Stomach (tissue), 8 donors: ENCODE measurements at regions not wholly inside any gene's neighbourhood (a gene's known extent, or its start where the extent isn't known, plus 50 kb on each side); places are given as distances from the start of the nearest gene placed in this dataset.

Experiments
- DNase-seq, 2 donors: peaks; one replicate each; pipeline versions ENCODE4 v3.0.0 to v3.0.0-alpha.2; 2013 to 2019
- H3K27ac ChIP-seq, 5 donors: fragments of 200-600 bp in 4 of 5; sonication (generic) in 4 of 5; one replicate each; pipeline ENCODE4 v1.5.1; 2013 to 2019; ENCODE audit warnings: mild to moderate bottlenecking in 1 of 5, moderate library complexity in 1 of 5
- H3K27me3 ChIP-seq, 3 donors: fragments of 200-600 bp; sonication (generic); one replicate each; pipeline ENCODE4 v1.5.1; 2017 to 2019; ENCODE audit warnings: mixed run types in 1 of 3
- H3K36me3 ChIP-seq, 4 donors: fragments of 200-600 bp; sonication (generic); 1 replicate in 3 of 4; 2 replicates in 1 of 4; pipeline ENCODE4 v1.5.1; 2016 to 2019
- H3K4me1 ChIP-seq, 4 donors: fragments of 200-600 bp; sonication (generic); one replicate each; pipeline ENCODE4 v1.5.1; 2016 to 2019
- H3K4me3 ChIP-seq, 4 donors: fragments of 200-600 bp; sonication (generic) in 3 of 4; one replicate each; pipeline ENCODE4 v1.5.1; 2016 to 2019; ENCODE audit warnings: mild to moderate bottlenecking in 1 of 4
- H3K9me3 ChIP-seq, 4 donors: fragments of 200-600 bp; sonication (generic); one replicate each; pipeline ENCODE4 v1.5.1; 2016 to 2019
- CTCF ChIP-seq, 7 experiments: fragments of 450-650 bp in 4 of 7; fragments of 200-600 bp in 3 of 7; sonication (generic) in 3 of 7; IDR thresholded peaks; one replicate each; pipeline ENCODE4 v1.5.1; 2016 to 2019; ENCODE audit warnings: antibody characterized with exemption in 7 of 7, control low read depth in 2 of 7, mild to moderate bottlenecking in 1 of 7
- EP300 ChIP-seq: sonication (generic); formaldehyde crosslinking; IDR thresholded peaks from one replicate; pipeline ENCODE4 v1.6.1; 2017; ENCODE audit warnings: antibody characterized with exemption
- POLR2A ChIP-seq, 4 donors: fragments of 450-650 bp; IDR thresholded peaks; one replicate each; pipeline ENCODE4 v1.6.1; 2016; ENCODE audit warnings: antibody characterized with exemption in 4 of 4, control low read depth in 2 of 4, mild to moderate bottlenecking in 1 of 4, moderate library complexity in 1 of 4
- POLR2AphosphoS5 ChIP-seq, 3 donors: sonication (generic); formaldehyde crosslinking; IDR thresholded peaks; one replicate each; pipeline ENCODE4 v1.6.1; 2016; ENCODE audit warnings: antibody characterized with exemption in 3 of 3
- WGBS, 5 donors: extraction: QIAGEN DNeasy Blood & Tissue Kit in 3 of 5; methylation state at CpG; one replicate each; pipeline versions ENCODE4 v1.1.5 to v1.1.7; 2013 to 2018; 5-methylcytosine and 5-hydroxymethylcytosine counted together
- intact Hi-C: fragments of 100-400 bp; cut with DNase I; formaldehyde crosslinking; loops from one replicate; pipeline ENCODE4 v1.15.1; 2023; ENCODE audit warnings: low total_unique reads
- donor health status: healthy with polysubstance abuse.
- donor health status: Bipolar disorder and iron deficiency.
- donor health status: healthy.

GRCh38 chrX:43580621-43581020 is 75.5 kb upstream of the MAOA start:
- DNase-seq = no peak
- Histone ChIP-seq H3K27ac (no peak overlapping the region), H3K27me3 (no peaks in the 10 kb centered on the region), H3K4me3 (no peak overlapping the region), H3K36me3 (no peaks in the 10 kb centered on the region), H3K4me1 (no peaks in the 10 kb centered on the region), H3K9me3 (no peaks in the 10 kb centered on the region)
- TF ChIP-seq CTCF (IDR thresholded peaks at IDR 0.05) = no peak
- no peak for TF ChIP-seq POLR2AphosphoS5 (IDR thresholded peaks at IDR 0.05)
- no peak for TF ChIP-seq EP300
- no peak for TF ChIP-seq POLR2A (IDR thresholded peaks at IDR 0.05)
- intact Hi-C loops = no loop called here
- WGBS, 5 donors = 80 to 93% (median 82%) methylated on average over 4 of the region's 4 CpGs

- TF ChIP-seq CTCF (IDR thresholded peaks at IDR 0.05) = no peak
- TF ChIP-seq EP300 = no peak
- no peak for TF ChIP-seq POLR2AphosphoS5 (IDR thresholded peaks at IDR 0.05)
- TF ChIP-seq POLR2A (IDR thresholded peaks at IDR 0.05) = no peak
- no peaks in the 10 kb centered on the region for H3K27me3 ChIP-seq
- no peaks in the 10 kb centered on the region for H3K4me1 ChIP-seq
- DNase-seq = no peak
- H3K36me3 ChIP-seq = no peaks in the 10 kb centered on the region
- no peak overlapping the region for H3K27ac ChIP-seq
- H3K9me3 ChIP-seq = no peaks in the 10 kb centered on the region
- H3K4me3 ChIP-seq = no peak overlapping the region
- intact Hi-C loops = no loop called here
- WGBS, 5 donors = 55 to 86% (median 80%) methylated on average over 2 of the region's 2 CpGs
Observed at GRCh38 chrX:43581167-43581566, 74.9 kb upstream of the MAOA start.

- Histone ChIP-seq H3K27ac (no peak overlapping the region), H3K4me1 (no peaks in the 10 kb centered on the region)
- WGBS, 5 donors = 84 to 91% (median 89%) methylated on average over 5 of the region's 5 CpGs
Observed at GRCh38 chrX:43581888-43582539, 74.1 kb upstream of the MAOA start.

GRCh38 chrX:43582540-43582913 is 73.6 kb upstream of the MAOA start:
- Histone ChIP-seq H3K9me3 (no peaks in the 10 kb centered on the region), H3K27ac (no peak overlapping the region), H3K4me1 (no peaks in the 10 kb centered on the region), H3K36me3 (no peaks in the 10 kb centered on the region), H3K27me3 (no peaks in the 10 kb centered on the region), H3K4me3 (no peak overlapping the region)
- DNase-seq = no peak
- TF ChIP-seq EP300 = no peak
- TF ChIP-seq POLR2A (IDR thresholded peaks at IDR 0.05) = no peak
- no peak for TF ChIP-seq POLR2AphosphoS5 (IDR thresholded peaks at IDR 0.05)
- intact Hi-C loops = no loop called here
- WGBS, 5 donors = 86 to 100% (median 90%) methylated on average over 1 of the region's 1 CpG

More at GRCh38 chrX:43581888-43582539, 74.1 kb upstream of the MAOA start:
- no peaks in the 10 kb centered on the region for H3K27me3 ChIP-seq
- no peaks in the 10 kb centered on the region for H3K36me3 ChIP-seq
- no peaks in the 10 kb centered on the region for H3K9me3 ChIP-seq
- H3K4me3 ChIP-seq = no peak overlapping the region
- DNase-seq = no peak
- TF ChIP-seq POLR2A (IDR thresholded peaks at IDR 0.05) = no peak
- intact Hi-C loops = no loop called here

GRCh38 chrX:43585922-43586321 is 70.2 kb upstream of the MAOA start:
- no peak for DNase-seq
- 75 to 100% (median 100%) methylated on average over 1 of the region's 1 CpG for WGBS, 5 donors
- H3K27me3 ChIP-seq = no peaks in the 10 kb centered on the region
- H3K4me3 ChIP-seq = no peak overlapping the region
- intact Hi-C loops = no loop called here
- H3K27ac ChIP-seq = no peak overlapping the region
- H3K9me3 ChIP-seq = peaks cover 0 to 3% (median 0%) of the 10 kb centered on the region in 4 donors
- H3K4me1 ChIP-seq = peaks cover 0 to 15% (median 5%) of the 10 kb centered on the region in 4 donors
- no peaks in the 10 kb centered on the region for H3K36me3 ChIP-seq
- TF ChIP-seq EP300 (no peak), POLR2A (IDR thresholded peaks at IDR 0.05) (no peak), POLR2AphosphoS5 (IDR thresholded peaks at IDR 0.05) (no peak), CTCF (IDR thresholded peaks at IDR 0.05) (no peak)
